HG02870 (cell line): ENCODE measurements at regions not wholly inside any gene's neighbourhood (a gene's known extent, or its start where the extent isn't known, plus 50 kb on each side); places are given as distances from the start of the nearest gene placed in this dataset.
A peak's percentile ranks its signal among the peaks of the same experiment; 100 is the strongest.

Source experiments
- ATAC-seq: cut with Tn5 transposase; IDR thresholded peaks from one replicate; pipeline ENCODE4 v1.9.1; 2021; ENCODE audit warnings: mild to moderate bottlenecking, moderate library complexity; ENCODE audit not compliant: unreplicated experiment

DNA sequence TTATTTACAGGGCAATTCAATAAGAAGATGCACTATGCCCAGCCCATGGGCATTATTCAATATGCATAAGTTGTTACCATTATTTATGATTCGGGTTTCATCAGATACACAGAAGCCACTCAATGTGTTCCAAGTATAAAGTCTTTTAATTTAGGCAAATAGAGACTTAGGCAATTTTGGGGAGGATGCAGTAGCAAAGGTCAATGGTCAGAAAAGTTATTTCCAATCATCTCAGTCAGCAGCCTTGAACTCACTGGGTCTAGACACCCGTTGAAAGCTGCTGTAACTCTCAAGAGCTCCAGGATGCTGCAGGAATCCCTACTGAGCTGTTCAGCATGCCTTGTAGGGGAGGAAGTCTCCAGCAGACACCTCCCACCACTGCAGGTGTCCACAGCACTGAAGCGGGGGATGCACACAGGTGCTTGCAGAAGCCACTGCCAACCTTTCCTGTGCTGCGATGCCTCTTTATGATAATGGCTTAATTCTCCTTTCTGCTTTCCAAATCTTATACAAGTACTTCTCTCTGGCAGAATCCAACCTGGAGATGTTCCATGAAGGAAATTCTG, 155.0 kb upstream of the SUCLG2 start:
- no peak for ATAC-seq

DNA sequence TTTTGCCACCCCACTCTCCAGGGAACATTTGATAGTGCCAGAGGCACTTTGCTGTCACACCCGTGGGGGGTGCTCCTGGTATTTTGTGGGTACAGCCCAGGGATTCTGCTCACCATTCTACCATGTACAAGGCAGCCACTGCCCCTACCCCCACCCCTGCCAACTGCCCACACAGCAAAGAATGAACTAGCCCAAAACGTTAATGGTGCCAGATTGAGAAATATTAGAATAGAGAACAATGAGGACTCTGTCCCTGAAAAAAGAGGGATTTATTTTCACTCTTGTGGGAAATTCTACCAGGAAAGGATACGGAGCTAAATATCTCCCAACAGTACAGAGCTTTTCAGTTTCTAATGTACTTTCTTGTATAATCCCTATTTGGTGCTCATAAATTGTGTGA, 154.5 kb upstream of the SUCLG2 start:
- ATAC-seq, result no peak

DNA sequence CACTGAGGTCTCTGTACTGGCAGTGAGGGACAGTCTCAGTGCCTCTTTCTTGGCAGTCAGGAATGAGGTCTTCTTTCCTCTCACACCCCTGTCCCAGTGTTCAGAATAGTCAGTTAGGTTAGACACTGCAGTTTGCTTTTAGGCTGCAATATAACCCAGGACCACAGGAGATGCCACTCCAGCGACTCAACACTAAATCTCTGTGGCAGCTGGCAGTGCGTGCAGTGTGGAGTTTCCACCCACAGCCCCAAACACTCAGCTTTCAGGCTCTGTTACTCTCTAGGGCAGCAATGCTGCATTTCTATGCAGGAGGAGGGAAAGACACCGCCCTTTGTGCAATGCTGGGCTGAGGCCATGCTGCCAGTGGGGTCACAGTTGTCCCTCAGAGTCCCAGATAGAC, 150.2 kb upstream of the SUCLG2 start:
- ATAC-seq, result no peak

DNA sequence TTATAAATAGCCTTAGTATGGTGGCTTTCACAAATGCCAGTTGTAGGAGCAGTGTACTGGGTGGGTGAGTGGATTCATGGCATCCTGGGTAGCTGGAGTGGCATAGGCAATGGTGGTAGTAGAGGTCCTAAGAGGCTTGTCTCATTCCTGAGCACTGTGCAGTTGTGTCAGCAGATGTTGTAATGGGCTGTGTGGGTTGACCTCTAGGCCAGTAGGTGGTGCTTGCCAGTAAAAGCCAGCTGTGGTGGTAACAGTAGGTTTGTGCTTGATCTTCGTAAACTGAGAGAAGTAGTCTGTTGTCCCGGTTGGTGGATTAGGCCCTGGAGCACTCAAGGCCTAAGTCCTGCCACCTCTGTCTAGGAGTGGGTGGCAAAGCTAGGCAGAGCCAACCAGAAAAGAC, 149.7 kb upstream of the SUCLG2 start:
- ATAC-seq, result no peak

DNA sequence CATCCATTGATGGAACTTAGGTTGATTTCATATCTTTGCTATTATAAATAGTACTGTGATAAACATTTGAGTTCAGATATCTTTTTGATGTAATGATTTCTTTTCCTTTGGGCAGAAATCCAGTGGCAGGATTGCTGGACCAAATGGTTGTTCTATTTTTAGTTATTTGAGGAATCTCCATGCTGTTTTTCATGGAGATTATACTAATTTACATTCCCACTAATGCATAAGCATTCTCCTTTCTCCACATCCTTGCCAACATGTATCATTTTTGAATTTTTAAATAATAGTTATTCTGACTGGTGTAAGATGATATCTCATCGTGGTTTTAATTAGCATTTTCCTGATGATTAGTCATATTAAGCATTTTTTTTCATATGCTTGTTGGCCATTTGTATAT, 144.0 kb upstream of the SUCLG2 start:
- no peak for ATAC-seq

DNA sequence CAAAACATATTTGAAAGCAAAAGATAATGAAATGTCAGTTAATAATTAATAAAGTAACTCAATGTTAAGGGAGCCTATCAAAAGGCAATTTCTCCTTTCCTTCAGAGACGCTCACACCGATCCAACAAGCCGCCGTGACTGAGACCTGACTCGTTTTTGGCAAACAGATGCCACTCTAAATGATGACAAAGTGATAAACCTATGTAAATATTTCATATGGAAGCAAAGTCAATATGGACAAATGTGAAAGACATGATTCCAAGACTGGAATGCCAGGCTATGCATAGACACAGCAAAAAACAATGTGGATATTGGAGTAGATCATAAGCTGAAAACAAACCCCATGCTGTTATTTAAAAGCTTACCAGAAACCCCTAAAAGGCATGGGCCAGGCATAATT, 137.2 kb upstream of the SUCLG2 start:
- no peak for ATAC-seq

DNA sequence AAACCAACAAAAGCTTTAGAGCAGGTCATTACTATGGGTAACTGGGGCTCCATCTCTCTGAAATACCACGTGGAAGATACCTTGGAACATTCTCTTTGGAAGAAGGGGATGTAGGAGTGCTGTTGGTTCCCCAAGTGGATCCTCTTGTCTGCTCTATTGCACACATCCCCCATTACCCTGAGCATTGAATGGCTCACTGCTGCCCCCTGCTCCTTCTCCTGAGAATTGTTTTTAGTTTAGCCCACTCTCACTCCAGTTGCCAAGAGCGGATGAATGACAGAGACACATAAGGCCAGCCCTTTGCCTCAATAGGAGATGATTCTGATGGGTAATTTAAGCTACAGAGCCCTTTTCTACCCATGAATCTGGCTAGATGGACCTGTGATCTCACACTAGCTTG, 135.6 kb upstream of the SUCLG2 start:
- peak; percentile 91 for ATAC-seq

DNA sequence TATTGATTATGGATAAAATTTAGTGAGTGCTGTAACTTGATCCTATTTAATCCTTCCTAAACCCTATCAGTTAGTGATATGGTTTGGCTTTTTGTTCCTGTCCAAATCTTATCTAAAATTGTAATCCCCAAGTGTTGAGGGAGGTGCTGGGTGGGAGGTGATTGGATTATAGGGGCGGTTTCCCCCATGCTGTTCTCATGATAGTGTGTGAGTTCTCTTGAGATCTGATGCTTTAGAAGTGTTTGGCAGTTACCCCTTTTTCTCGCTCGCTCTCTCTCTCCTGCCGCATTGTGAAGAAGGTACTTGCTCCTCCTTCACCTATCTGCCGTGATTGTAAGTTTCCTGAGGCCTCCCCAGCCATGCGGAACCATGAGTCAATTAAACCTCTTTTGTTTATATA, 134.0 kb upstream of the SUCLG2 start:
- no peak for ATAC-seq

DNA sequence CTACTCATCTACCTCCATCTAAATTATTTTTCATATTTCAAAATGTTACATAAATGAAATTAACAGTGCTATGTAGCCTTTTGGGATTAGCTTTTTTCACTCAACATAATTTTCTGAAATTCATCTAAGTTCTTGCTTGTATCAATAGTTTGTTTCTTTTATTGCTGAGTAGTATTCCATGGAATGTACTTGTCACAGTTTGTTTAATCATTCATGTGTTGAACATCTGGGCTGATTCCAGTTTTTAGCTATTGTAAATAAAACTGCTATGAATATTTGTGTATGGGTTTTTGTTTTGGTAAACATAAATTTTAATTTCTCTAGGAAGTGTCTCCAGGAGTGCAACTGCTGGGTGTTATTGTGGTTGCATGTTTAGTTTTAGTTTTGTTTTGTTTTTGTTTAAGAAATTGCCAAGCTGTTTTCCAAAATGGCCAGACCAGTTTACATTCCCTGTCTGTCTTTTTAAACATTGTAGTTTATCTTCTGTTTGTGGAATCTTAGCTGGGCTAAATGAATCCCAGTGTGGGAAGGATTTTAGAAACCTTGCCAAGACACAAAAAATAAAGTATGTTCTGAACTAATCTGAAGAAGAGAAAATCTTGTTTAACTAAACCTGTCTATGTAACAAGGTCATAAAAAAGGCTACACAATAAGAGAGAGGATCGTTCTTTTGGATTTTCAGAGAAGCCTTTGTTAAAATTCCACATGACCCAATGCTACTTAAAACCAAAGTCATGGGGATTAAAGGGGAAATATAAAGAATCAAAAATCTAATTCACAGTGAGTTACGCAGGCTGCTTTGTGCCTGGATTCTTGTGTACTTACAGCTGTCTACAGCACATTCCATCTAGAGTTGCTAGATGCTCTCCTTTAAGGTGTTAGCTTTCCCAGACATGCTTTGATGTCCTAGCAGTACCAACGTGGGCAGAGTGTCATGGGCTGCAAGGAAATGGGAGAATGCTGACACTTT, 129.2 kb upstream of the SUCLG2 start:
- no peak for ATAC-seq

DNA sequence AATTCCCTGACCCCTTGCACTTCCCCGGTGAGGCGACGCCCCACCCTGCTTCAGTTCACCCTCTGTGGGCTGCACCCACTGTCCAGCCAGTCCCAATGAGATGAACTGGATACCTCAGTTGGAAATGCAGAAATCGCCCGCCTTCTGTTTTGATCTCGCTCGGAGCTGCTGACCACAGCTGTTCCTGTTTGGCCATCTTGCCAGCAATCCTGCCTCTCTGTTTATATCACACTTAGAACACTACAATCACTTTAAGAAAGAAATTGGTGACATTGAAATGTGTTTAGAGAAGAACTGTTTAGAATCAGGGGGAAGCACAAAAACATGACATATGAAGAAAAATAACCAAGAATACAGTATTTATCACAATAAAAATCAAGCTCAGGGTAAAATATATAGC, 127.5 kb upstream of the SUCLG2 start:
- no peak for ATAC-seq

DNA sequence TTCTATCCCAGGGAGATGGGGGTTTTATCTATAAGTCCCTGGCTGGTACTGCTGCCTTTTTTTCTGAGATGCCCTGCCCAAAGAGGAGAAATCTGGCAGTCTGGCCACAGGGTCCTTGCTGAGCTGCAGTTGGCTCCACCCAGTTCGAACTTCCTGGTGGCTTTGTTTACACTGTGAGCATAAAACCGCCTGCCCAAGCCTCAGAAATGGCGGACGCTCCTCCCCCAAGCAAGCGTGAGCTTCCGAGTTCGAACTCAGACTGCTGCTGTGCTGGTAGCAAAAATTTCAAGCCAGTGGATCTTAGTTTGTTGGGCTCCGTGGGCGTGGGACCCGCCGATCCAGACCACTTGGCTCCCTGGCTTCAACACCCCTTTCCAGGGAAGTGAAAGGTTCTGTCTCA, 126.8 kb upstream of the SUCLG2 start:
- no peak for ATAC-seq

DNA sequence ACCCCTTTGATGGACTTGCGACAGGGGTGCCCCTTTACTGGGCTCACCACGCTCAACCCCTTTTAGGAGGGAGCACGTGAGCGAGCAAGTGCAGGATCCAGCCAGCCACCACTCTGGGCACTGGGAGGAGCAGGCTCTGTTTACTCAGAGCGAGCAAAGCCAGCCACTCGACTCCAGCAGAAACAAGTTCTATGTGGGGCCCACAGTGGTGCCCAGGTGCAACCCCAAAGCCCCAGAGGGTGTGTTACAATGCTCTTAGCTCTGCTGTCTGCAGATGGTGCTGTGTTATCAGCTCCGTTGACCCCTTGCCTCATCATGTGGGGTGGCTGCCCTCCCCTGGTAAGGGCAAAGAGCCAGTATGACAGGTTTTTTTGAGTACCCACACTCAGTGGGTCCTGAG, 120.3 kb upstream of the SUCLG2 start:
- no peak for ATAC-seq

DNA sequence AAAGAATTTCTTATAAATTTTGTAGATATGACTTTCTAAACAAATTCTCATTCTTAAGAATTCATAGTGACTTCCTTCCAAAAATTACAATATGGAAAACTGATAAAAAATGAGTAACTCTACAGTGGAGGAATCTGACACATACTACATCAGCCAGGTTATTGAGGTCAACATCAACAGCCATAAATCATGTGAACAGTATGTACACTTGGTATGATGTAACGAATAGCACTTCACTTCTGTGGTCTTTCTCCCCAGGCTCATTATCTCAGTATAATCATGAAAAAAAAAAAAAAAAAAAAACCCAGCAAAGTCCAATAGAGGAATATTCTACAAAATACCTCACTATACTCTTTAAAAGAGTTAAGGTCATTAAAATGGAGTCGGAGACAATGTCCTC, 111.2 kb upstream of the SUCLG2 start:
- no peak for ATAC-seq

DNA sequence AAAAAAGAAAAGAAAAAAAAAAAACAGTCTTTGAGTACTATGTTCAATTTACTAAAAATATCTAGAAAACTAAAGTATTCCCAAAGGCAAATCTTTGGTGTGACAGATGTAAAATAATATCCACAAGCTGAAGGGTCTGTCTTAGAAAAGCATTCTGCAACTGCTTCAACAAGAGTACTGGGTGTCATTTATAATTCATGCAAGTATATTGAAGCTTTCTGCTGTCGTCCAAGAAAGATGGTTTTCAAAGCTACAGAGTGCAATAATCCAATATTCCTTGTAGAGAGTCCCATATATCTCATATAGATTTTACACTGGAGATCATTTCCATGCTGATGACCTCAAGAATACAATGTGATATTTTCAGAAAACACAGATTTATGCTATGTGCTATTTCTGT, 90.9 kb upstream of the SUCLG2 start:
- no peak for ATAC-seq

DNA sequence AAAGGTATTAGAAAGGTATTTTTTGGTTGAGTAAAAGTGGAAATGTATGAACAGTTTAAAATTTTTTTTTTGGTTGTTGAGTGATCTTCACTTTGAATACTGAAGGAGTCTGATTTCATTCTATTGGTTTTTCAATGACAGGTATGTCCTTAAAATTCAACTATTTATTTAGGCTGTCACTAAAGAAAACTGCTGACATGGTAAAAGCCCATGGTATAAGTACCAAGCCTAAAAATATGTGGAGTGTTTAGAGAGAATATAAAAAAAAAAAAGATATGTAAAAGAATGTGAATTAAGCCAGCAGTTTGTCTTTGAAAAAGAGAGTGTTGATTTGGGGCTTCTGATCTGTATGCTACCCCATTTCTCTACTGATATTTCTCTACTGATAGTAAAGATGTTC, 90.3 kb upstream of the SUCLG2 start:
- ATAC-seq, result no peak

DNA sequence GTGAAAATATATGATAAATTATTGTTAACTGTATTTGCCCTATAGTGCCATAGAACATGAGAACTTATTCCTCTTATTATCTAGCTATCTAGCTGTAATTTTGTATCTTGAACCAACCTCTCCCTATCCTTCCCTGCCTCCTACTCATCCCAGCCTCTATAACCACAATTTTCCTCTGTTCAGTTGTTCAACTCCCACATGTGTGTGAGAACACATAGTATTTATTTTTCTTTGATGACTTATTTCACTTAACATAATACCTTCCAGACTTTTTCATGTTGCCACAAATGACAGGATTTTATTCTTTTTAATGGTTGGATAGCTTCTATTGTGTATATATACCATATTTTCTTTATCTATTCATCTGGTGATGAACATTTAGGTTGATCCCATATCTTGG, 85.4 kb upstream of the SUCLG2 start:
- no peak for ATAC-seq

DNA sequence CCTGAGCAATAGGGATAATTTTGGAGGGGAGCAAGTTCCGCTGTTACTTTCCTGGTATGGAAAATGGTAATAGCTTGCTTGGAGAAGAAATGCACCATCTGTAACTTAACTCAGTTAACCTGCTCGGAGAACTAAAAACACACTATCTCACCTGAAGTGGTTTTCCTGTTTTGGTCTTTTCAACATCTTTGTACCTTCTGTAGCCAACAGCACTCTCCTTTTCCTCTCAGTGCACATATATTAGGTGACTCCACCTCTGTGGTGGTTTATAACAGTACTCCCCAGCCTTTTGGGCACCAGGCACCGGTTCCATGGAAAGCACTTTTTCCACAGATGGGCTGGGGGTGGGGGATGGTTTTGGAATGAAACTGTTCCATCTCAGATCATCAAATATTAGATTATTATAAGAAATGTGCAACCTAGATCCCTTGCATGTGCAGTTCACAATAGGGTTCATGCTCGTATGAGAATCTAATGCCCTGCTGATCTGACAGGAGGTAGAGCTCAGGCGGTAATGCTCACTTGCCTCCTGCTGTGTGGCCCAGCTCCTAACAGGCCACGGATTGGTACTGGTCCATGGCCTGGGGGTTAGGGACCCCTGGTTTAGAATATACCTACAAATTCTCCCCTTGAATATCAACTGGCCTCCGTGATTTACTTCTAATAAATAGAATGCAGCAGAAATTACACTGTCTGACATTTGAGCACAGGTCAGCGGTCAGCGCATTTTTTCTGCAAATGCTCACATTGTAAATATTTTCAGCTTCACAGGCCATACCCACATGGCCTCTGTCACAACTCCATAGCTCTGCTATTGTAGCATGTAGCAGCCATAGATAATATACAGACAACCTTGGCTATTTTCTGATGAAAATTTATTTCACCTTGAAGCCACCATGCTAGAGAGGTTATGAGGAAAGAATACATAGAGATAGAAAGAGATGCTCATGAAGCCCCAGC, 83.8 kb upstream of the SUCLG2 start:
- no peak for ATAC-seq

DNA sequence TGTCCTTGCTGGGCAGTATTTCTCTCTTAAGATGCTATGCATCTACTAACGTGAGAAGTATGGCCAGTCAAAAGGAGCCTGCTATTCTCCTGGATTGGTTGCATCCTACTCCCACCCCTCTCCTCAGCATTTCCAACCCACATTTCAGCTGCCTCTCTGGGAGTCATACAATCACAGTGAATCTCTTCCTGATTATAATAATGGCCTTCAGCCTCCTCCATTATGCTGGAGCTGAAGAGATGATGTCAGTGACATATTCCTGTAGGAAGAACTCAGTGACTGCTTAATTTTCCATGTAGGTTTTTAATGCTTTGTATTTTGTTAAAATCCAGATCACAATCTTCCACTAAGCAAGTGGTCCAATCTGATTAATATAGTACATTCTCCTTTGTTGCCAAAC, 82.7 kb upstream of the SUCLG2 start:
- ATAC-seq, result no peak

DNA sequence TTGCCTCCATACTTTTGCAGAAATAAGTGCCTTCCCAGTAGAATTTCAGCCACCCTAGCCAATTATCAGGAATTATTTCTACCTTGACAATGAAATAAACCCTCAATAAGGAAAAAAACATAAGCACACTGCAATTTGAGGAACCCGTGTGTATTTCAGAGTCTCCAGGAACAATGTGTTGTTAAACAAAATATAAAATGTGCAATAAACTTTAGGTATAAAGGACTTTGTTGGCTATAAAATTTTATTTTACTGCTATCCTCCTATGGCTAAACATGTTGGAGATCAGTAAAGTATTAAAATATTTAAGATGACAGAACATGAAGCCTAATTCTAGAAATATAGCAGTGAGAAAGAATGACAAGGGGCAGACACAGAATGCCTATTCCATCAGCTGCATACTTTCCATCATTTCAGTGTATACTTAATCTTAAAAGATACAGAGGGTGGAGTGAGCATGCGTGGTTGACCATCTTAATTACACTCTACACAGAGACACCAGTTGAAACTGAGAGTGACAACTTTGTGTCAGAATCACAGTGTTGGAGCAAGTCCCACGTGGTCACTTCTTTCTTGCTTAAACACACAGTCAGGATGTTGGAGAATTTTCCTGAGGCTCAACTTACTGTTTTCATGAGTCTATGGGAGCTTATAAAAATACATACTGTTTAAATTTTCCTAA, 79.0 kb upstream of the SUCLG2 start:
- ATAC-seq, result no peak

DNA sequence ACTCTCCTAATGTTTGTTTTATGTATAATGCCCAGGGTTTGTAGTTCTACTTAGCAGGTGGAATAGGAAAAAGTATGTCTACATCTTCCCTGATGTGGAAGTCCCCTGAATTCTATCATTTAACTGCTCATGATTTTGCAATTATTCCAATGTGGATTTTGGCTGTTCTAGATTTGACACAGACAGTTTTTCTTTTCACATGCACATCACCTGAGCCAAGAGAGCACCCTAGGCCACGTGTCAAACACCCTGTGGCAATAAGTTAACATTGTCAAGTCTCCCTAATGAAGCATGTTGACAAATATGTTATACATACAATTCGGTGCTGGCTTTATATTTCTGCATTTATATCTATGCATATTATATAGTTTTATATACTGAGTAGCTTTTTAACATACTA, 70.0 kb upstream of the SUCLG2 start:
- no peak for ATAC-seq

DNA sequence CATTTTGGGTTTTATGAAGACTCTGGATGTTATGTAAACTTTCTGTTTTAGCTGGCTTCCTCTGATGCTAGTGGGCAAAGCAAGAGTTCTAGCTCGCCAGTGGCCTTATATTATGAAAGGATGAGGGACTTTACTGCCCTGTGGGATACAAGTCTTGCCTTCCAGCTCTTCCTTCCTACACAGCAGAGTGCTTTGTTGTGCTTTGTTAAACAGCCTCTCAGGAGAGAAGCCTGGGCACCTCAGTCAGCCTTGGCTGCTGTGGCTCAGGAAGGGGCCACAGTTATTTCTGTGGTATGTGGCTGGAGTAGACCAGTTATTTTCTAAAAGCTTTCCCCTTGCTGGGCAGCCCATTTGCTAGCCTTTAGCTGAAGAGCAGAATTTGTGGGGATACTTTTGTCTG, 69.5 kb upstream of the SUCLG2 start:
- no peak for ATAC-seq
